IPS DF 19.7 (cell line): ENCODE measurements at regions not wholly inside any gene's neighbourhood (a gene's known extent, or its start where the extent isn't known, plus 50 kb on each side); places are given as distances from the start of the nearest gene placed in this dataset.
"Not testable (repeated sequence)": the region's sequence is repeated elsewhere in the genome, so short reads cannot be mapped to it uniquely, and the experiment has no call there.

Experiments
- DNase-seq: peaks from one replicate; pipeline ENCODE4 v3.0.0-alpha.2; 2013; ENCODE audit warnings: low read depth, low spot score

DNA sequence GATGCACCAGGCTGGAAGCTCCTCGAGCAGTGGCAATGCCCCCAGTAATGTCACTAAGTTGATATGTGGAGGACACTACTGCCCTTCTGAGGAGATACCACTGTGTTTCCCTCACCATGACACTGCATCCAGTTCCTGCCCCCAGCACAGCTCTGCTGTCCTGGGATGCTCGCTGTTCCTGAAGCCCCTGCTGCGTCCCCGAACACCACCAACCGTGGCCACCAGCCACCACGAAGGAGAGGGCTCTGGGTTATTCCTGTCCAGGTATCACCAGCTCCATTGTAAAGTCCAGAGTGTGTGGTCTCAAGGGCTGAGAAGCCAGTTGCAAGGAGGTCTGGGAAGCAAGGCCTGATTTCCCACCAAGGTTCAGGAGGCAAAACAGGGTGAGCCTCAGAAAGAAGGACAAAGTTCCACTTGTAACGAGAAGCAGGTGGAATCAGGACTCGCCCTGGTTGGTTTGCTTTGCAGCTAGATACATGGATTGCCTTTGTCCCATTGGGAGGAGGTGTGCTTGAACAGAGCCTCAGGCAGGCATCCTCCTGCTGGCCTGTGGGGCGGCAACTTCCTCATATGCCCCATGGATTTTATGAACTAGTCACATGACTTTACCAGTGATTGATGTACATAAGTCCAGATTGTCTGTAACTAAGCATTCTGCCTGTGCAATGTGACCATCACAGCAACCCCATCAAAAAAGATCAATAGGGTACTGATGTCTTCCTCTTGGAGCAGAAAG is 427.0 kb upstream of the VSTM2A start:
- DNase-seq, result no peak

DNA sequence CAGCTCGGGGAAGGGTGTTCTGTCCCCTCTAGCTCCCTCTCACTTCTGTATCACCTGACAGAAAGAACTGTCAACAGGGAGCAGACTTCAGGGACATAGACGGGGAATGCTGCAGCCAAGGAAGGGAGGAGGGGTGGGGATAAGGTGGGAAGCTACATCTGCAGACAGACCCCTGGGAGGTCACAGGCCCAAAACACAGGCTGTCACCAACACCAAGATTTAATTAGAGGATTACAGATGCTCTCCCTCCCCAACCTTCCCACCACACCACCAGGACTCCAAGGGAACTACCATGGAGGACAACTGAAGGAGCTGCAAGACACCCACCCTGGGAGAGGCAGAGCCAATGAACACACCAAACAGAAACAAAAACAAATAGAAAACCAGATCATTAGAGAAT is 425.2 kb upstream of the VSTM2A start:
- no peak for DNase-seq

DNA sequence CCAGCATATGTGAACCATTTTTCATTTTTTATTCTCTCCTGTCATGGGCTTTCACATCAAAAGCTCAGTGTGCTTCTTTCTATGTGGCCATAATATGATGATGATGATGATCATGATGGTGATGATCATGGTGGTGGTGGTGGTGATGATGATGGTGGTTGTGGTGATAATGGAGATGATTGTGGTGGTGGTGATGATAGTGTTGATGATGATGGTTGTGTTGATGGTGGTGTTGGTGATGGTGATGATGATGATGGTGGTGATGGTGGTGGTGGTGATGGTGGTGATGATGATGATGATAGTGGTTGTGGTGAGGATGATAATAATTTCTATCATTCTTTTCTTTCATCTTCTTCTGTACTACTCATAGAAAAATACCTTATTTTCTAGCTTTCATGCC is 413.1 kb upstream of the VSTM2A start:
- DNase-seq, result no peak

DNA sequence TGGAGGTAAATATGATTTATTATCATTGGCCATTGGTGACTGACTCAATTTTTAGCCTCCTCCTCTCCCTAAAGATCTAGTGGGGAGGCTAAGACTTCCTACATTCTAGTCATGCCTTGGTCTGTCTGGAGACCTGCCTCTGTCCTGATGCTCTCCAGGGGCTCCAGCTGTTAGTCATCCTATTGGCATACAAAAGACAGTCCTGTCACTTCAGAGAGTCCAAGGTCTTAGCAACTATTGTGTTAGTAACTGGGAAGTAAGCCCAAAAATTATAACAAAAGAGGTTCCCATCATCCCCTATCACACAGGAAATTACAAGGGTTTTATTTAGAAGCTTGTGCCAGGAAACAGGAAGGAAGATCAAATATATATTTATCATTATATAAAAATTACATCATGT is 400.6 kb upstream of the VSTM2A start:
- DNase-seq, result no peak

DNA sequence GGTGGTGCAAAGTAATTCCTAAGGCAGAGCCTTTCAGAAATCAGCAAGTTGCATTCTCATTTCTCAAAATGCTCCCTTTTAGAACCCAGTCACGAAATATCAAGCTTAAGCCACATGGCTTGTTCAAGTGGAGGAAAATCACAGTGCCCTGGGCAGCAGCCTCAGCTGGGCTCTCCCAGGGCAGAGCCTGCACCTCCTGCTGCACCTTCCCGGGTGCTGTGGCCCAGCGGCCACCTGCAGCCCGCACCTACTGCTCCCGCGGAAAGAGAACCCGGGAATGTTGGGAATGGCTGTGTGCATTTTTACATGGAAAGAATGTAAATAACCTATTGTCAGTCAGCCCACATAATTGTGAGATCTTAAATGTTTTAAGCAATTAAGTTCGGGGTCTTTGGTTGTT is 396.5 kb upstream of the VSTM2A start:
- DNase-seq, result no peak

DNA sequence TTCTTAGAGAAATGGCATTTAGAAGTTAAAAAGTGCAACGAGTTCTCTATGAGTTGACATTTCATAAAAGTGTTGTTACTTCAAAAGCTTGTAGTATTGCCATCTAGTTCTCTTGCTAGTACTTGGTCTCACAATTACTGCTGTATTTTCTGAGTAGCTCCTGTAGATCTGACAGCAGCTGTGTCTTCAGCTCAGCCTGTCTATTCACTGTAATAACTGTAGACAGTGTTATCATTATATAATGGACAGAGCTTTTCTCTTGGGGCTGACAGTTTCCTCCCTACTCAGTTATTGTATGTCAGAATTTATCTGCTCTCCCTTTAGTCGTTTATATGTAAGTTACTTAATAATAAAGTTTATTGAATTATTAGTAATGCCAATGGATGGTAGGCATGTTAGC is 388.7 kb upstream of the VSTM2A start:
- DNase-seq, result no peak

DNA sequence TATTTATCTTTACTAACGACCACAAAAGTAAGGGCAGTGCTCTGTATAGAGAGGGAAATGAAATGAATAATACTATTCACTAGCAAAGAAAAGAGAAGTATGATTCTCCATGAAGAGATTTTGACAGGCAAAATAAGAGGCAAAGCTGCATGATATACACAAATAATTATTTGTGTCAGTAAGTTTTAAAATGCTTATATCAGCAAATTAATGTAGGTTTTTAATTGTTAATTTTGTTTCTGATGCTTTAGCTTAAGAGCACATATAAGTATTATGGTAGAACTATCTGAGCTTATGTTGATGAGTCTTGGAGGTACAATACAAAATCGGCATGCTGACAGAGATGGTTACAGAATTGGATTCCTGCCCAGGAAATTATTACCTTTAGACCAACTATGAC is 383.1 kb upstream of the VSTM2A start:
- no peak for DNase-seq

DNA sequence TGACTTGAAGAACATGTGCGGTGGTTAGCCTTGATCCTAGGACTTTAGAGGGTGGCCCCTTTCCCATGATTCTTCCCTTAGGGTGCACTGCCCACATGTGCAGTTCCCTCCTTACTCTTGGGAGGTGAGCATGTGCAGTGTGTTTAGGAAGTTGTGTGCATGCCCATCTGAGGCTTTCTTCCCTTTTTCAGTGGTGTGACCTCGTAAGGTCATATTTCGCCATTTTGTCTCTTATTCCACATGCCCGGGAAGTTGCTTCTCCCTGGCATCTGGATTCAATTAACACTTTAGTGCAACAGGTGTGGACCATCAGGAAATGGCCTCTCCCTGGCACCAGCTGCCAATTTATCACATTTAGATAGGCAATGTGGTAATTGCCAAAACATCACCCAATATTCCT is 380.6 kb upstream of the VSTM2A start:
- DNase-seq, result no peak

DNA sequence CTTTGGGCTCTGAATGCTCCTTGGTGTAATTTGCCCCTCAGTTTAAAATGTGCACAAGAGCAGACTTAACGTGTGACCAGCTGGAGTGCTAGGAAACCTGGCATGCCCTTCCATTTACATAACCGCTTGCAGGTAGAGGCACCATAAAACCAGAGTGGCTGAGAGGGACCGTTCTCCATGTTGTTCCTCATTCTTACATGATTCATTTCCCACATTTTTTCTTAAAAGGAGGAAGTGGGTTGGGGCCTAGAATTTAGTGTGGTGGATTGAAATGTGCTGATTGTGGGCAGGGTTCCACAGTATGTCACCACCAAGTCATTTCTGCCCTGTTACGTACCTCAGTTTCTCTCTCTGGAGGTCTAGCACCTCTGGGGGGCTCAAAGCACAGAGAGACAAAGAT is 375.8 kb upstream of the VSTM2A start:
- no peak for DNase-seq

DNA sequence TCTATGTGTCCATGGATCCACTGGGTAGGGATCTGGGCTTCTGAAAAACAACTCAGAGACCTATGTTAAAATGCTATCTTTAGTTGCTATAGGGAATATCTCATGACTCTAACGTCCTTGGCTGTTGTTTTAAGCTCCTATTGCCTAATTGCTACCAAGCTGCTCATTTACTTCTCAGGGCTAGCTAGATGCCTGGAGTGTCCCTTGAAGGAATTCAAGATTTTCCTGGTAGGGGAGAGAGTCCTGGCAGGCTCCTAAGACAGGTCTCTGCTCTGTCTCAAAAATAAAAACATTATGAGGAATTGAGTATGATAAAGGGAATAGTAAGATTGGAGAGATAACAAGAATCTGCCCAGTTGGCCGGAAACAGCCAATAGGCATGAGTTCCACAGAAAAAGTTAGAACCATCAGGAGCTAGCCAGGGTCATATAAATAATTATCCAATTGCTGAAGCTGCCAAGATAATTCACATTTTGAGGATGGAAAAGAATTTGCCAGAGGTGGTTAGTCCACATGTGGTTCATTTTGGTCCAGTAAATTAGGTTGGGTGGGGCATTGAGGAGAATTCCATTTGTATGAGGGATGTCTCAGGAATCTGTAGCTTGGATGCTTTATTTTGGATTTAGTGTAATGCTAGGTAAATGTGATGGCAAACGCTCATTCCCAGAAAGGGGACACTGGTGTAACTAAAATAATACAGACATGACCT is 362.7 kb upstream of the VSTM2A start:
- DNase-seq, result no peak

DNA sequence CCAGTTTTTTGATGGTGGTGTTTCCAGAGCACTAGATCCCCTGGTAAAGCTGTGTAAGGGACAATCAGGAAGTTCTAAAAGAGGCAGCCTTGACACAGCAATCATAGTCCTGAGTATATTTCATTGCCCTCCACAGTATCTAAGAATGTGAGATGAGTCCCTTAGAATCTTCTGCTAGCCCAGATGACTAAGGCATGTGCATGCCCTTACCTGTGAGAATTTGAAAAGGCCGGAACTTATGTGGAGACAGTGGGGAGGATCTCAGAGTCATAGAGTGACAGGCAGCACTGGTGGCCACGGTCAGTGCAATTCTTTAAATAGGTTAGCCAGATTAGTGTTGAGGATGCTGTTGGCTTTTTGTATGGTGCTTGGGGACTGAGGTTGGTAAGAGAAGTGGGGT is 361.4 kb upstream of the VSTM2A start:
- DNase-seq, result no peak

DNA sequence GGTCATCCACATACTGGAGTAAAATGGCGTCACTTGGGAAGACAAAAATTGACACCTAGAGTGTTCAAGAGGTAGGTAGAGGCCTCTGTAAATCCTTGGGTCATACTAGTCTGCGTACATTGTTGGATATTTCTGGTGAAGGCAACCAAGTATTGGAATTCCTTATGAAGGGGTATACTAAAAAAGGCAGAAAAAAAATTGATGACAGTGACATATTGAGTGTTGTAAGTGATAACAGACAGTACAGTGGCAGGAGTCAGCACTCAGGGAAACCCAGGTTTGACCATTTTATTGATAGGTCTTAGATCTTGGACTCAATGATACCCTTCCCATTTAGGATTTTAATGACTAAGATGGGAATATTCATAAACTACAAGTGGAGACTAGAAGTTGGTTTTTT is 359.1 kb upstream of the VSTM2A start:
- no peak for DNase-seq

DNA sequence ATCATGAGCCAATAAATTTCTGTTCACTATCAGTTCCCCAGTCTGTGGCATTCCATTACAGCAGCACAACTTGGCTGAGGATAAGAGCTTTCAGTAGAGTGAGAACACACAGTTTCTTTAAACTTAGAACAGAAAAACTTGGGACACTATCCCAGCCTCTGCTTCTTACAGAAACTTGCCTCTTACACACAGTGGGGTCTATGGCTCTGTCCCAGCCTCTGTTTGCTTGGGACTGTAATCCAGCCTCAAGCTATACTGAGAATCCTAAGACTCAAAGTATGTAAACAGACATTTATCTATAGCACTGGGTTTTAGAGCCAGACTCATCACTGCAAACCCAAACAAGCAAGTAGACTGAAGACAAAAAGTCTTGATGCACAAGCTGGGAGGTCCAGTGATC is 355.8 kb upstream of the VSTM2A start:
- DNase-seq, result no peak

DNA sequence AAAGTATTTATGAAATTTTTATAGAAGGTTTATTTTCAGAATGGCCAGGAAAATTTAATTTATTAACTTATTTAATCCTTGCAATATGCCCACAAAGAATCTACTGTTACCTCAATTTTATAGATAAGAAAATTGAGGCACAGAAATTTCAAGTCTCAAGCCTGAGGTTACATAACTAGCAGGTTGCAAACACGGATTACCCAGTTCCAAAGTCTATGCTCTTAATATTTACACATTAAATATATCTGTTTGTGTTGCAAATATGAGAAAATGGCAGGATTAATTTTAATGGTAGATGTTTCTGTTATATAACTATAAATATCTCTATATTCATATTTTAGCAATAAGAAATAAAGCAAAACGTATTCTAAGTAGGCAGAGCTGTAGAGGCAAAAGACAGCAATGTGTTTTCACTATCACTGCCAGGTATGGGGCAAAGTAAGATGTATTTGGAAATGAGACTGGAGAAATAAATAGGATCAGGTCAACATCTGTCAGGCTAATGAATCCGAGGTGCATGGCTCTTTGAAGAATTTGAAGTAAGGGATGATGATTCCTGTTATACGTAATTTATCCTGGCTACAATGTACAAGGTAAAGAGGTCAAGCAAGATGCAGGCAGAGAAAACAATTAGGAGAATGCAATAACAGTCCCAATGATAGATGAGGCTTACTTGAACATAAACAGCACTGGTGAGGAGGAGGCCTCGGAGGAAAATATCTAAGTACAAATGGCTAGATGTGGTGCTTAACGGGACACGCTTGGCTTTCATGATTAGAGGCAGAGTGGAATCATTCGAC is 354.1 kb upstream of the VSTM2A start:
- no peak for DNase-seq

DNA sequence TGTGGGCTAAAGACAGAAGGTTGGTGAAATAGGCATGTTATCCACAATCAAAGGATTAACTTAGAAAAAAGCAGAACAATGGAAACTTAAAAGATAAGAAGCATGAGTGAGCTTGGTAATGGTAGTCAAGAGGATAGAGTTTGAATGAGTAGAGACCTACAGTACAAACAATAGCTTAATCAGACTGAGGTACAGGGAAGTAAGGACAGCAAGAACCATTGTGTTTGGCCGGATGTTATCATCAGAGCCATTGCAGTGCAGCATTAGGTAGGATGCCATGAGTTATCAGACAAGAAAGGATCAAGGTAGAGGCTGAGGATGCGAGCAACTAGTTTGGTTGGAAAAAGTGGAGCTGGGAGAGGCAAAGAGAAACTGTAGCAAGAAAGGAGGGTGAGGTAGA is 353.3 kb upstream of the VSTM2A start:
- DNase-seq, result no peak

DNA sequence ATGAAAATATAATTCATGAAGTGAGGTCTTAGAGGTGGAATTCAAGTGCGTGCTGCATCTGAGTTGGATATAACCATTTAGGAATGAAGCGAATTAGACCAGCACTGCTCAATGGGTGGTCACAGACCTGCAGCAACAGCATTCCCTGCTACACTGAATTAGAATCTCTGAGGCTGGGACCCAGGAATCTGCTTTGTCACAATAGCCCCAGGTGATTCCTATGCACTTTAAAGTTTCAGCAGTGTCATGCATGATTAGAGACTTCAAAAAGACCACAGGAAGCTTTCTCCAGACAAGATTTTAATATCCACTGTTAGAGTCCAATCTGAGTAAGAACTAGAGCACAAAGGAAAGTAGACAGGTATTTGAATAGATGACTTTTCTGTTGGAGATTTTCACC is 352.8 kb upstream of the VSTM2A start:
- DNase-seq, result peak; percentile 57

DNA sequence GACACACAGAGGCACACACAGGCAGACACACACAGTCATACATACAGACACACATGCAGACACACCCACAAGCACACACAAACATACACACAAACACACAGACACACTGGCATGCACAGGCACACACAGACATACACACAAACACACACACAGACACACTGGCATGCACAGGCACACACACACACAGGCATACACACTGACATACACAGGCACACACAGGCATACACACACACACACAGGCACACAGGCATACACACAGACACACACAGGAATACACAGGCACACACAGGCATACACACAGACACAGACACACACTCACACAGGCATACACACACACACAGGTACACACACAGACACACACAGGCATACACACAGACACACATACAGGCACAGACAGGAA is 340.7 kb upstream of the VSTM2A start:
- DNase-seq, result no peak

DNA sequence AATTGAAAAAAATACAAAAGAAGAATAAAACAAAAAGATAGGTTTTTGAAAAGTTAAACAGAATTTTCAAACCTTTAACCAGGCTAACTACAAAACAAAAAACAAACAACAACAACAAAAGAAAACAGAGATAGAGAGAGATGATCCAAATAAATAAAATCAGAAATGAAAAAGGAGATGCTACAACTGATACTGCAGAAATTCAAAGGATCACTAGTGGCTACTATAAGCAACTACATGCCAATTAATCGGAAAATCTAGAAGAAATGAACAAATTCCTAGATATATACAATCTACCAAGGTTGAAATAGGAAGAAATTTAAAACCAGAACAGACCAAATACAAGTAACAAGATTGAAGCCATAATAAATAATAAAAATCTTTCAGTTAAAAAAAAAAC is 326.8 kb upstream of the VSTM2A start:
- no peak for DNase-seq

DNA sequence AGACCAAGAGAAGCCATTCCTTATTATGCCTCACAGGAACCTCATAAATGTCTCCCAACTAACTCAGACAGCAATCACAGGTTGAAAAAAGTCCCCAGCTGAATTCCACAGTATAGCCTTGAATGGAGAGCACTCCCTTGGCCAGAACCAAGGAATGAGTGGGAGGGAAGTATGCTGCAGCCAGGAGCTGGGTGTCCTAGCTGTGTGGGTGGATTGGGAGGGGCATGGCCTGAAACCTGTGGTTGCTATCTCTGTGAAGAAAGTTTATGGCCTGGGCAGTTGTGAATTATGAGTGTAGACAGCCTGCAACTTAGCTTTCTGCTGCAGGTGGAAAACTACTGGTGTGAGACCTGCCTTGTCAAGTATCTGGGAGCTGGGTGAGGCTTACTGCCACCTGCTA is 316.1 kb upstream of the VSTM2A start:
- not testable (repeated sequence) for DNase-seq

DNA sequence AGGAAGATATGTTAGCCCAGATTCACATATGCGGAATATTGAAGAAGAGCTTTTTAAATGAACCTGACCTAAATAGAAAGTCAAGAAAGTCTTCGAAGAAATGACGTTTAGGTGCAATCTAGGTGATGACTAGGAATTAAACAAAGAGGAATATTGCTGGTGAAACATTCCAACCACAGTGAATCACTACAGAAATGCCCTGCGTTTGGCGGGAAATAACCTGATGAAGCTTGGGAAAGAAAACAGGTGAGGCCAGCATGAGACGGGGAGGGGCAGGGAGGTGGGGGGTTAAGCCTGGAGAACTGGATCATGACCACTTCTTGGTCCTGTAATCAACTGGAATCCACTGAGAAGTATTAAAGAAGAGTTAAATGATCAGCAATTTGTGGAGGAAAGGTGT is 299.4 kb upstream of the VSTM2A start:
- no peak for DNase-seq

DNA sequence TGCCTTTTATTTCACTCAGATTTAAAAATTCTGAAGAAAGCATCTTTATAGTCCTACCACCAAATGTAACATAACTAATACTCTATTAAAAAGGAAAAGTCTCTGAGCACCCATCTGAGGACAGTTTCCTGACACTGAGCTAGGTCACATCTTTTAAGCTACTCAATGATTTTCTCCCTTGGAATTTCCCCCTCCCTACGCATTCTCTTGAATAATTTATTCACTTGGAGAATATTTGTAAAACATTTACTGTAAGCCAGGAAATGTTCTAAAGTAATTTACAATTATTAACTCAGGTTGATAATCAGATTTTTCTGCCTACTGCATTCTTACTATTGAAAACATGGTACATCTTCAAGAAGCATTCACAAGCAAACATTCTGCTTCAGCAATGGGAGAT is 297.2 kb upstream of the VSTM2A start:
- no peak for DNase-seq

DNA sequence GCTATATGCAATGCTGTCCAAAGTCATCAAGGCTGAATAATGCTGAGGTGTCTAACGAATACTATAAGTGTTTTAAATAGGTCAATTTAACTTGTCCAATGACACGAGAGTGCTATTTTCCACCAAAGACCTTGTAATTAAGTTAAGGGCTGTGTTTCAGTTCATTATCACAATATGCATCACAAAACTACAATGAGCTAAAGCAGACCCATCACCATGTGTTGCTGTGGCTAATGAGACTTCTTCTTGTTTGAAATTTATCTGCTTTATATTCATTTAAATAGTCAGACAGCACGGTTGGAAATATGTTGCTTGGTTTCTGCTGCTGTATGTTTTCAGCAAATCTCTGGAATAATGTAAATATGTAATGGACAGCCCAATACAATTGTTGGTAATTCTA is 292.5 kb upstream of the VSTM2A start:
- no peak for DNase-seq
